ENCODE measurements at regions not wholly inside any gene's neighbourhood (a gene's known extent, or its start where the extent isn't known, plus 50 kb on each side); places are given as distances from the start of the nearest gene placed in this dataset.

GRCh38 chr16:85457366-85457765, 155.8 kb upstream of the GSE1 start:
- DNase-seq (ENCODE audit: low read depth in 2 of 2), result no peak

GRCh38 chr16:85458968-85459367, 154.2 kb upstream of the GSE1 start:
- DNase-seq (ENCODE audit: low read depth in 2 of 2), result no peak

GRCh38 chr16:85459529-85460251, 153.4 kb upstream of the GSE1 start:
- DNase-seq (ENCODE audit: low read depth in 2 of 2), result no peak

- DNase-seq (ENCODE audit: low read depth in 2 of 2), result no peak
These were observed 152.7 kb upstream of the GSE1 start for GRCh38 chr16:85460252-85461021.

- no peak for DNase-seq (ENCODE audit: low read depth in 2 of 2)
These were observed 151.9 kb upstream of the GSE1 start for GRCh38 chr16:85461022-85461813.

GRCh38 chr16:85461814-85462713, 151.1 kb upstream of the GSE1 start:
- no peak for DNase-seq (ENCODE audit: low read depth in 2 of 2)

GRCh38 chr16:85462714-85463611, 150.2 kb upstream of the GSE1 start:
- DNase-seq (ENCODE audit: low read depth in 2 of 2), result no peak

- no peak for DNase-seq (ENCODE audit: low read depth in 2 of 2)
These were observed 149.3 kb upstream of the GSE1 start for GRCh38 chr16:85463672-85464382.

GRCh38 chr16:85464383-85465305, 148.5 kb upstream of the GSE1 start:
- no peak for DNase-seq (ENCODE audit: low read depth in 2 of 2)

- DNase-seq (ENCODE audit: low read depth in 2 of 2), result no peak
These were observed 147.5 kb upstream of the GSE1 start for GRCh38 chr16:85465328-85466303.

- no peak for DNase-seq (ENCODE audit: low read depth in 2 of 2)
These were observed 146.8 kb upstream of the GSE1 start for GRCh38 chr16:85466304-85466700.

GRCh38 chr16:85466989-85467388, 146.1 kb upstream of the GSE1 start:
- DNase-seq (ENCODE audit: low read depth in 2 of 2), result no peak

GRCh38 chr16:85469929-85470590, 143.1 kb upstream of the GSE1 start:
- no peak for DNase-seq (ENCODE audit: low read depth in 2 of 2)

GRCh38 chr16:85470873-85471272, 142.2 kb upstream of the GSE1 start:
- DNase-seq (ENCODE audit: low read depth in 2 of 2), result no peak

- DNase-seq (ENCODE audit: low read depth in 2 of 2), result no peak
These were observed 141.4 kb upstream of the GSE1 start for GRCh38 chr16:85471469-85472431.

- DNase-seq (ENCODE audit: low read depth in 2 of 2), result no peak
These were observed 140.6 kb upstream of the GSE1 start for GRCh38 chr16:85472514-85472913.

All from activated CD4-positive, alpha-beta T cell treated with anti-CD3 and anti-CD28 coated beads for 24 hours (primary cell).